ENCODE measurements at regions not wholly inside any gene's neighbourhood (a gene's known extent, or its start where the extent isn't known, plus 50 kb on each side); places are given as distances from the start of the nearest gene placed in this dataset.

DNA sequence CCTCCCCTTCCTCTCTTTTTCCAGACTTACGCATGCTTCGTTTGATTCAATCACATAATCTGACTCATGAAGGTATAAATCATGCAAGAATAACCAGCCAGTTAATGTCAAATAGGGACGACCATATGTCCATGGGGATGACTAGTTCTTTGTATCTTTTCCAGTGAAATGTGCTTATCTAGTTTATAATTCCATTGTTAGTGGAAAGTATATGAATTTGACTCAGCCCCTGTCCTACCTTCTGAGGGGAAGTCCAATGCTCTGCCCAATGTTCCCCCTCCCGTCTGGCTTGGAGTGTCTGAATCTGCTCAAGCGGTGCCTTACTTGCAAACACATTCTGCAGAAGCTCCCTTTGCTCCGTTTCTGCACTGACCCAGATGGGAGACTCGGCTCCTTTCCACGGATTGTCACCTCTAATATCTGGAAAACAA is 55.0 kb upstream of the EPHB3 start:
- intact Hi-C loops (cut with micrococcal nuclease; ENCODE audit: unreplicated experiment) (no loop called here), in situ Hi-C loops (cut with MboI) (no loop called here)
- no TSS peak for BruUV-seq (replicated peaks)
- ChIA-PET RAD21 (ENCODE audit: unreplicated experiment) (no interaction called here), CTCF (interaction anchor here (1.3 kb wide), 1 partner anchor 8 kb away, joined by 3 read pairs; no protein-coding TSS in a partner anchor), POLR2A (no interaction called here), SMC1A (ENCODE audit: uncharacterized antibody, unreplicated experiment) (interaction anchor here (1.4 kb wide), 1 partner anchor 135 kb away, joined by 3 read pairs; no protein-coding TSS in a partner anchor)
- H4K20me1 ChIP-seq (ENCODE audit: control insufficient read depth, insufficient read depth) = no peaks in the 10 kb centered on the region
- no peak overlapping the region for H3K27ac ChIP-seq (ENCODE audit: control insufficient read depth, insufficient read depth)
- H2AFZ ChIP-seq (ENCODE audit: control insufficient read depth, low read depth, low read length) = no peak overlapping the region
- peaks cover 2 to 5% of the 10 kb centered on the region in 2 experiments for H3K27me3 ChIP-seq (replicated peaks in 1 of 2; ENCODE audit: control insufficient read depth in 2 of 2, insufficient read depth in 2 of 2, low read length in 1 of 2)
- no peak overlapping the region for H3K4me2 ChIP-seq (ENCODE audit: control insufficient read depth, insufficient read depth)
- ATAC-seq (no peak), FAIRE-seq (no peak), DNase-seq (ENCODE audit: low read depth, low spot score) (no peak)
- H3K4me3 ChIP-seq = no peak overlapping the region
- 10% methylated on average over 8 of the region's 8 CpGs for WGBS (ENCODE audit: insufficient coverage, insufficient replicate concordance, low lambda C conversion rate, missing lambda C conversion rate)
- no peaks in the 10 kb centered on the region for H3K79me2 ChIP-seq (ENCODE audit: control insufficient read depth, insufficient read depth, low read length)
- H3K4me1 ChIP-seq (ENCODE audit: control insufficient read depth, insufficient read depth, low read length) = no peaks in the 10 kb centered on the region
- no peak for TF ChIP-seq ATF7 (IDR thresholded peaks at IDR 0.05; ENCODE audit: low read depth)
- TF ChIP-seq PBX3 (IDR thresholded peaks at IDR 0.05; ENCODE audit: insufficient replicate concordance, low read depth, low read length) = no peak
- TF ChIP-seq WRNIP1 (IDR thresholded peaks at IDR 0.05; ENCODE audit: borderline replicate concordance, low read depth, low read length) = no peak
- no peak for TF ChIP-seq MEF2B (IDR thresholded peaks at IDR 0.05; ENCODE audit: partially characterized antibody, poor library complexity, severe bottlenecking)
- TF ChIP-seq, protein P1, sequence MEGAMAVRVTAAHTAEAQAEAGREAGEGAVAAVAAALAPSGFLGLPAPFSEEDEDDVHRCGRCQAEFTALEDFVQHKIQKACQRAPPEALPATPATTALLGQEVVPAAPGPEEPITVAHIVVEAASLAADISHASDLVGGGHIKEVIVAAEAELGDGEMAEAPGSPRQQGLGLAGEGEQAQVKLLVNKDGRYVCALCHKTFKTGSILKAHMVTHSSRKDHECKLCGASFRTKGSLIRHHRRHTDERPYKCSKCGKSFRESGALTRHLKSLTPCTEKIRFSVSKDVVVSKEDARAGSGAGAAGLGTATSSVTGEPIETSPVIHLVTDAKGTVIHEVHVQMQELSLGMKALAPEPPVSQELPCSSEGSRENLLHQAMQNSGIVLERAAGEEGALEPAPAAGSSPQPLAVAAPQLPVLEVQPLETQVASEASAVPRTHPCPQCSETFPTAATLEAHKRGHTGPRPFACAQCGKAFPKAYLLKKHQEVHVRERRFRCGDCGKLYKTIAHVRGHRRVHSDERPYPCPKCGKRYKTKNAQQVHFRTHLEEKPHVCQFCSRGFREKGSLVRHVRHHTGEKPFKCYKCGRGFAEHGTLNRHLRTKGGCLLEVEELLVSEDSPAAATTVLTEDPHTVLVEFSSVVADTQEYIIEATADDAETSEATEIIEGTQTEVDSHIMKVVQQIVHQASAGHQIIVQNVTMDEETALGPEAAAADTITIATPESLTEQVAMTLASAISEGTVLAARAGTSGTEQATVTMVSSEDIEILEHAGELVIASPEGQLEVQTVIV (IDR thresholded peaks at IDR 0.05; ENCODE audit: borderline replicate concordance, partially characterized antibody) = no peak
- no peak for TF ChIP-seq NFIC (IDR thresholded peaks at IDR 0.05; ENCODE audit: low read depth, low read length)
- TF ChIP-seq POLR2AphosphoS5 (IDR thresholded peaks at IDR 0.05; ENCODE audit: low read length) = no peak
- no peak for TF ChIP-seq STAT1 (conservative IDR thresholded peaks at IDR 0.05)
- TF ChIP-seq MLLT1 (IDR thresholded peaks at IDR 0.05) = no peak
- H3K36me3 ChIP-seq (ENCODE audit: control insufficient read depth in 2 of 2, insufficient read depth in 2 of 2, low read length in 1 of 2) = no peaks in the 10 kb centered on the region
- no peak overlapping the region for H3K9ac ChIP-seq (ENCODE audit: control insufficient read depth, insufficient read depth, low read length)
- H3K9me3 ChIP-seq (replicated peaks; ENCODE audit: control insufficient read depth, insufficient read depth, low read length) = no peaks in the 10 kb centered on the region
